SK-N-SH (cell line): ENCODE measurements at regions not wholly inside any gene's neighbourhood (a gene's known extent, or its start where the extent isn't known, plus 50 kb on each side); places are given as distances from the start of the nearest gene placed in this dataset.

ENCODE experiments used
- CTCF ChIP-seq: fragments of 200-600 bp; sonication (generic); IDR thresholded peaks from 2 replicates; pipeline ENCODE4 v1.6.1; 2017; ENCODE audit warnings: antibody characterized with exemption, mild to moderate bottlenecking, moderate library complexity
- ELF1 ChIP-seq: IDR thresholded peaks from 2 replicates; pipeline ENCODE4 v1.4.0; 2012
- EP300 ChIP-seq, 2 experiments: IDR thresholded peaks; 2 replicates each; pipeline versions ENCODE4 v1.4.0 to v1.6.1; 2012; ENCODE audit warnings: borderline replicate concordance in 1 of 2, low read depth in 1 of 2, low read length in 1 of 2
- EZH2phosphoT487 ChIP-seq: fragments of 200-600 bp; sonication (generic); IDR thresholded peaks from 2 replicates; pipeline ENCODE4 v1.6.1; 2017; ENCODE audit warnings: low read depth, mixed run types, mild to moderate bottlenecking, antibody characterized with exemption, moderate library complexity, borderline replicate concordance
- FOXM1 ChIP-seq: IDR thresholded peaks from 2 replicates; pipeline ENCODE4 v1.4.0; 2012; ENCODE audit warnings: low read depth, mild to moderate bottlenecking
- GABPA ChIP-seq: IDR thresholded peaks from 2 replicates; pipeline ENCODE4 v1.4.0; 2012; ENCODE audit warnings: low read depth, mild to moderate bottlenecking
- POLR2AphosphoS5 ChIP-seq: IDR thresholded peaks from 2 replicates; pipeline ENCODE4 v1.6.1; 2012; ENCODE audit warnings: low read depth, low read length
- RAD21 ChIP-seq: IDR thresholded peaks from 2 replicates; pipeline ENCODE4 v1.6.1; 2012; ENCODE audit warnings: mild to moderate bottlenecking, low read length
- RFX5 ChIP-seq: IDR thresholded peaks from 2 replicates; pipeline ENCODE4 v1.6.1; 2012; ENCODE audit warnings: mild to moderate bottlenecking, improper control_type of control experiment, low read length
- RXRA ChIP-seq: IDR thresholded peaks from 2 replicates; pipeline ENCODE4 v1.4.0; 2012; ENCODE audit warnings: low read depth, mild to moderate bottlenecking, borderline replicate concordance
- TAF1 ChIP-seq: IDR thresholded peaks from 2 replicates; pipeline ENCODE4 v1.6.1; 2012; ENCODE audit warnings: low read depth, mild to moderate bottlenecking, low read length, moderate library complexity, borderline replicate concordance
- TCF12 ChIP-seq: IDR thresholded peaks from 2 replicates; pipeline ENCODE4 v1.4.0; 2012
- YY1 ChIP-seq: IDR thresholded peaks from 2 replicates; pipeline ENCODE4 v1.4.0; 2012; ENCODE audit warnings: low read depth, mild to moderate bottlenecking
- ZBTB33 ChIP-seq: IDR thresholded peaks from 2 replicates; pipeline ENCODE4 v1.4.0; 2012; ENCODE audit warnings: low read depth, borderline replicate concordance

GRCh38 chr9:29714860-29715259 lies 2141.6 kb upstream of the C9orf72 start:
- TF ChIP-seq POLR2AphosphoS5 = no peak
- TF ChIP-seq CTCF = no peak
- TF ChIP-seq EP300 (IDR thresholded peaks at IDR 0.05; ENCODE audit: borderline replicate concordance in 1 of 2, low read depth in 1 of 2, low read length in 1 of 2) = no peak
- no peak for TF ChIP-seq YY1
- no peak for TF ChIP-seq TCF12
- TF ChIP-seq EZH2phosphoT487 = no peak
- TF ChIP-seq TAF1 = no peak
- TF ChIP-seq GABPA = no peak
- TF ChIP-seq RAD21 = no peak
- TF ChIP-seq ELF1 = no peak
- no peak for TF ChIP-seq ZBTB33
- no peak for TF ChIP-seq FOXM1
- no peak for TF ChIP-seq RFX5
- TF ChIP-seq RXRA = no peak
